SK-N-SH (cell line): ENCODE measurements at regions not wholly inside any gene's neighbourhood (a gene's known extent, or its start where the extent isn't known, plus 50 kb on each side); places are given as distances from the start of the nearest gene placed in this dataset.

ENCODE experiments used
- CTCF ChIA-PET: fragments of 300-600, 350-600 bp; formaldehyde crosslinking; extraction: SDS; loops from one replicate; lab custom pipeline; 2021; lab: Yijun Ruan, JAX
- POLR2A ChIA-PET: fragments of 350-600 bp; sonication (Branson Sonifier 250); formaldehyde crosslinking; extraction: SDS; loops from one replicate; lab custom pipeline; 2020; ENCODE audit warnings: antibody characterized with exemption, inconsistent platforms; lab: Yijun Ruan, JAX
- DNase-seq: peaks from one replicate; pipeline ENCODE4 v3.0.0; 2012
- H2AFZ ChIP-seq: fragments of 200-600 bp; sonication (generic); 2 replicates; pipeline ENCODE4 v1.8.1; 2016; ENCODE audit warnings: antibody characterized with exemption, mild to moderate bottlenecking, low read depth
- H3F3A ChIP-seq: fragments of 200-600 bp; sonication (generic); replicated peaks from 2 replicates; pipeline ENCODE3; 2016; ENCODE audit warnings: antibody characterized with exemption, mild to moderate bottlenecking; ENCODE audit not compliant: insufficient read depth
- H3K27ac ChIP-seq, 2 experiments: fragments of 200-500 bp in 1 of 2; fragments of 200-600 bp in 1 of 2; sonication (Bioruptor generic) in 1 of 2; sonication (generic), shearing (Covaris generic) in 1 of 2; 2 replicates each; pipeline versions ENCODE4 v1.5.1 to v1.6.1; 2014 to 2016; ENCODE audit warnings: low read depth in 2 of 2, inconsistent platforms in 1 of 2, low read length in 1 of 2, mild to moderate bottlenecking in 1 of 2, mixed read lengths in 1 of 2
- H3K27me3 ChIP-seq: fragments of 200-600 bp; sonication (generic), shearing (Covaris generic); 2 replicates; pipeline ENCODE4 v1.6.1; 2016; ENCODE audit warnings: mixed run types; ENCODE audit not compliant: insufficient read depth
- H3K36me3 ChIP-seq, 2 experiments: fragments of 200-500 bp in 1 of 2; fragments of 200-600 bp in 1 of 2; sonication (Bioruptor generic) in 1 of 2; sonication (generic) in 1 of 2; replicated peaks in 1 of 2; 2 replicates each; pipeline versions ENCODE3 to v1.5.1; 2014 to 2016; ENCODE audit warnings: low read length in 1 of 2, mild to moderate bottlenecking in 1 of 2; ENCODE audit not compliant: insufficient read depth in 2 of 2, control insufficient read depth in 1 of 2
- H3K4me1 ChIP-seq, 2 experiments: fragments of 200-500 bp in 1 of 2; fragments of 200-600 bp in 1 of 2; sonication (Bioruptor generic) in 1 of 2; sonication (generic), shearing (Covaris generic) in 1 of 2; 2 replicates each; pipeline versions ENCODE4 v1.5.1 to v1.6.1; 2014 to 2016; ENCODE audit warnings: low read depth in 1 of 2, low read length in 1 of 2, mixed run types in 1 of 2; ENCODE audit not compliant: insufficient read depth in 2 of 2, control insufficient read depth in 1 of 2
- H3K4me2 ChIP-seq: fragments of 200-600 bp; sonication (generic), shearing (Covaris generic); 2 replicates; pipeline ENCODE4 v1.6.1; 2017; ENCODE audit warnings: mixed run types
- H3K4me3 ChIP-seq, 2 experiments: fragments of 200-500 bp in 1 of 2; fragments of 200-600 bp in 1 of 2; sonication (Bioruptor generic) in 1 of 2; sonication (generic), shearing (Covaris generic) in 1 of 2; 2 replicates each; pipeline versions ENCODE4 v1.5.1 to v1.8.1; 2014 to 2016; ENCODE audit warnings: low read depth in 2 of 2, inconsistent platforms in 1 of 2, low read length in 1 of 2, mild to moderate bottlenecking in 1 of 2, mixed read lengths in 1 of 2, moderate library complexity in 1 of 2
- H3K79me2 ChIP-seq: fragments of 200-600 bp; sonication (generic); 2 replicates; pipeline ENCODE4 v1.8.1; 2017; ENCODE audit warnings: mild to moderate bottlenecking; ENCODE audit not compliant: insufficient read depth
- H3K9ac ChIP-seq: fragments of 200-600 bp; sonication (generic); 2 replicates; pipeline ENCODE4 v1.6.1; 2017; ENCODE audit warnings: mixed run types
- H3K9me2 ChIP-seq: fragments of 200-600 bp; sonication (generic); 2 replicates; pipeline ENCODE4 v1.6.1; 2017; ENCODE audit warnings: mixed run types
- H3K9me3 ChIP-seq: fragments of 200-600 bp; sonication (generic); 2 replicates; pipeline ENCODE4 v1.6.1; 2017; ENCODE audit warnings: mixed run types, mild to moderate bottlenecking, moderate library complexity
- H4K20me1 ChIP-seq: fragments of 200-600 bp; sonication (generic); 2 replicates; pipeline ENCODE4 v1.6.1; 2017; ENCODE audit warnings: mild to moderate bottlenecking, mixed run types; ENCODE audit not compliant: insufficient read depth
- EP300 ChIP-seq, 2 experiments: IDR thresholded peaks; 2 replicates each; pipeline versions ENCODE4 v1.4.0 to v1.6.1; 2012; ENCODE audit warnings: borderline replicate concordance in 1 of 2, low read depth in 1 of 2, low read length in 1 of 2
- FOXM1 ChIP-seq: IDR thresholded peaks from 2 replicates; pipeline ENCODE4 v1.4.0; 2012; ENCODE audit warnings: low read depth, mild to moderate bottlenecking
- JUND ChIP-seq: IDR thresholded peaks from 2 replicates; pipeline ENCODE4 v1.4.0; 2012
- NFIC ChIP-seq: IDR thresholded peaks from 2 replicates; pipeline ENCODE4 v1.4.0; 2012; ENCODE audit warnings: borderline replicate concordance
- POLR2AphosphoS5 ChIP-seq: IDR thresholded peaks from 2 replicates; pipeline ENCODE4 v1.6.1; 2012; ENCODE audit warnings: low read depth, low read length
- RCOR1 ChIP-seq: fragments of 150-350 bp; IDR thresholded peaks from 2 replicates; pipeline ENCODE4 v1.6.1; 2017; ENCODE audit warnings: antibody characterized with exemption, low read length
- RXRA ChIP-seq: IDR thresholded peaks from 2 replicates; pipeline ENCODE4 v1.4.0; 2012; ENCODE audit warnings: low read depth, mild to moderate bottlenecking, borderline replicate concordance
- SIN3A ChIP-seq: IDR thresholded peaks from 2 replicates; pipeline ENCODE4 v1.6.1; 2012; ENCODE audit warnings: low read depth, mild to moderate bottlenecking, low read length, moderate library complexity, borderline replicate concordance
- SMC3 ChIP-seq: IDR thresholded peaks from 2 replicates; pipeline ENCODE4 v1.6.1; 2012; ENCODE audit warnings: low read depth, low read length, improper control_type of control experiment
- TCF12 ChIP-seq: IDR thresholded peaks from 2 replicates; pipeline ENCODE4 v1.4.0; 2012
- TEAD4 ChIP-seq: IDR thresholded peaks from 2 replicates; pipeline ENCODE4 v1.4.0; 2012; ENCODE audit warnings: mild to moderate bottlenecking, borderline replicate concordance; ENCODE audit not compliant: insufficient read depth
- WGBS: methylation state at CpG from one replicate; pipeline ENCODE4 v1.1.6; 2017; ENCODE audit warnings: low lambda C conversion rate; 5-methylcytosine and 5-hydroxymethylcytosine counted together
- TF ChIP-seq, protein P1 (sequence below): fragments of 150-350 bp; IDR thresholded peaks from 2 replicates; pipeline ENCODE4 v1.6.1; 2017; ENCODE audit warnings: antibody characterized with exemption, low read length, low read depth, borderline replicate concordance
- TF ChIP-seq, protein P2 (sequence below): IDR thresholded peaks from 2 replicates; pipeline ENCODE4; 2012
- TF ChIP-seq, protein P3 (sequence below): IDR thresholded peaks from 2 replicates; pipeline ENCODE4 v1.4.0; 2012; ENCODE audit warnings: low read depth
- TF ChIP-seq, protein P4 (sequence below): IDR thresholded peaks from 2 replicates; pipeline ENCODE4 v1.4.0; 2012; ENCODE audit warnings: low read depth, borderline replicate concordance
- TF ChIP-seq, protein P5 (sequence below): IDR thresholded peaks from 2 replicates; pipeline ENCODE4 v1.4.0; 2012; ENCODE audit warnings: low read depth, borderline replicate concordance

DNA sequence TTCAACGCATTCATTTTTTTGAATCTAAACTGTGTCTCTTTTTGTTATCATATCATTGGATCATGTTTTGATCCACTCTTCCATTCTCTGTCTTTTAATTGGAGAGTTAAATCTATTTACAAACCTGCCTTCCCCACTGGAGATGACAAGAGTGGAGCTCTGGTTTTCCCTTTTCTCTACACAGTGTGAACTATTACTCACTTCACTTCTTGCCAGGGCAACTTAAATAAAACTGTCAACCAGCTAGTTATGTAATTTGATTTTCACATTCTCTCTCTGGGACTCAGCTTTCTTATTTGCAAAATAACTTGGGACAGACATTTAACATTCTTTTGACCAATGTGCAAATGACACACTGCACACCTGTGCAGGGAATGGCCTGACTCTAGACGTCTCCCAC lies 230.8 kb upstream of the CST7 start:
- Histone ChIP-seq H3K9me3 (no peaks in the 10 kb centered on the region), H3F3A (no peaks in the 10 kb centered on the region), H4K20me1 (no peaks in the 10 kb centered on the region), H3K9ac (no peak overlapping the region), H3K27ac (no peak overlapping the region), H3K9me2 (no peaks in the 10 kb centered on the region), H3K36me3 (no peaks in the 10 kb centered on the region), H3K79me2 (no peaks in the 10 kb centered on the region), H3K4me1 (no peaks in the 10 kb centered on the region; a peak in 1 of 4 replicates), H2AFZ (no peak overlapping the region), H3K4me2 (no peak overlapping the region), H3K4me3 (no peak overlapping the region), H3K27me3 (no peaks in the 10 kb centered on the region; the same call in 1 of the 2 replicates)
- DNase-seq, result no peak
- ChIA-PET POLR2A (no interaction called here), CTCF (no interaction called here)
- 42% methylated on average over 2 of the region's 2 CpGs for WGBS
- TF ChIP-seq, protein P1, sequence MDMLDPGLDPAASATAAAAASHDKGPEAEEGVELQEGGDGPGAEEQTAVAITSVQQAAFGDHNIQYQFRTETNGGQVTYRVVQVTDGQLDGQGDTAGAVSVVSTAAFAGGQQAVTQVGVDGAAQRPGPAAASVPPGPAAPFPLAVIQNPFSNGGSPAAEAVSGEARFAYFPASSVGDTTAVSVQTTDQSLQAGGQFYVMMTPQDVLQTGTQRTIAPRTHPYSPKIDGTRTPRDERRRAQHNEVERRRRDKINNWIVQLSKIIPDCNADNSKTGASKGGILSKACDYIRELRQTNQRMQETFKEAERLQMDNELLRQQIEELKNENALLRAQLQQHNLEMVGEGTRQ, result no peak
- TF ChIP-seq TCF12, result no peak
- TF ChIP-seq, protein P2, sequence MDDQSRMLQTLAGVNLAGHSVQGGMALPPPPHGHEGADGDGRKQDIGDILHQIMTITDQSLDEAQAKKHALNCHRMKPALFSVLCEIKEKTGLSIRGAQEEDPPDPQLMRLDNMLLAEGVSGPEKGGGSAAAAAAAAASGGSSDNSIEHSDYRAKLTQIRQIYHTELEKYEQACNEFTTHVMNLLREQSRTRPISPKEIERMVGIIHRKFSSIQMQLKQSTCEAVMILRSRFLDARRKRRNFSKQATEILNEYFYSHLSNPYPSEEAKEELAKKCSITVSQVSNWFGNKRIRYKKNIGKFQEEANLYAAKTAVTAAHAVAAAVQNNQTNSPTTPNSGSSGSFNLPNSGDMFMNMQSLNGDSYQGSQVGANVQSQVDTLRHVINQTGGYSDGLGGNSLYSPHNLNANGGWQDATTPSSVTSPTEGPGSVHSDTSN, result no peak
- TF ChIP-seq, protein P3, sequence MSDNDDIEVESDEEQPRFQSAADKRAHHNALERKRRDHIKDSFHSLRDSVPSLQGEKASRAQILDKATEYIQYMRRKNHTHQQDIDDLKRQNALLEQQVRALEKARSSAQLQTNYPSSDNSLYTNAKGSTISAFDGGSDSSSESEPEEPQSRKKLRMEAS, result no peak
- no peak for TF ChIP-seq SMC3
- TF ChIP-seq, protein P4, sequence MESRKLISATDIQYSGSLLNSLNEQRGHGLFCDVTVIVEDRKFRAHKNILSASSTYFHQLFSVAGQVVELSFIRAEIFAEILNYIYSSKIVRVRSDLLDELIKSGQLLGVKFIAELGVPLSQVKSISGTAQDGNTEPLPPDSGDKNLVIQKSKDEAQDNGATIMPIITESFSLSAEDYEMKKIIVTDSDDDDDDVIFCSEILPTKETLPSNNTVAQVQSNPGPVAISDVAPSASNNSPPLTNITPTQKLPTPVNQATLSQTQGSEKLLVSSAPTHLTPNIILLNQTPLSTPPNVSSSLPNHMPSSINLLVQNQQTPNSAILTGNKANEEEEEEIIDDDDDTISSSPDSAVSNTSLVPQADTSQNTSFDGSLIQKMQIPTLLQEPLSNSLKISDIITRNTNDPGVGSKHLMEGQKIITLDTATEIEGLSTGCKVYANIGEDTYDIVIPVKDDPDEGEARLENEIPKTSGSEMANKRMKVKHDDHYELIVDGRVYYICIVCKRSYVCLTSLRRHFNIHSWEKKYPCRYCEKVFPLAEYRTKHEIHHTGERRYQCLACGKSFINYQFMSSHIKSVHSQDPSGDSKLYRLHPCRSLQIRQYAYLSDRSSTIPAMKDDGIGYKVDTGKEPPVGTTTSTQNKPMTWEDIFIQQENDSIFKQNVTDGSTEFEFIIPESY, result no peak
- TF ChIP-seq TEAD4, result no peak

DNA sequence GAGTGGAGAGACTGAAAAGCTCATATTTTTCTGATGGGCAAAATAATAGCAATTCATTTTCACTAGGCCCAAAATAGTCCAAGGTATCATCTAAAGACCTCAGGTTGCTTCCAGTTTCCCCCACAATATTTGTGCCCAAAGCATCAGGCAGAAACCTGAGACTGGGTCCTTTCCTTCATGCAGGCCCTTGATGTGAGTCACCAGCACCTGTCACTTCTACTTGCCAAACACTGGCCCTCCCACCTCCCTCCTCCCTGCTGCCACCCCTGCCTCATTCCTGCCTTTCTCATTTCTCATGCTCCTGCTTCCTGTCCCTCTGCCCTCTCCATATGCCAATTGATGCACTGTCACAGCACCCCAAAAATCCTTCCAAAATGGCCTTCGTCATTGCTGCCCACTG lies 230.4 kb upstream of the CST7 start:
- H3K4me3 ChIP-seq, result no peak overlapping the region
- TF ChIP-seq, protein P3, result no peak
- TF ChIP-seq JUND, result no peak
- TF ChIP-seq EP300 (IDR thresholded peaks at IDR 0.05; ENCODE audit: borderline replicate concordance in 1 of 2, low read depth in 1 of 2, low read length in 1 of 2), result no peak
- TF ChIP-seq RCOR1, result no peak
- TF ChIP-seq, protein P5, sequence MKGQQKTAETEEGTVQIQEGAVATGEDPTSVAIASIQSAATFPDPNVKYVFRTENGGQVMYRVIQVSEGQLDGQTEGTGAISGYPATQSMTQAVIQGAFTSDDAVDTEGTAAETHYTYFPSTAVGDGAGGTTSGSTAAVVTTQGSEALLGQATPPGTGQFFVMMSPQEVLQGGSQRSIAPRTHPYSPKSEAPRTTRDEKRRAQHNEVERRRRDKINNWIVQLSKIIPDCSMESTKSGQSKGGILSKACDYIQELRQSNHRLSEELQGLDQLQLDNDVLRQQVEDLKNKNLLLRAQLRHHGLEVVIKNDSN, result no peak
- no peak for TF ChIP-seq POLR2AphosphoS5
- TF ChIP-seq RXRA, result no peak
- TF ChIP-seq TEAD4, result no peak
- no peak for TF ChIP-seq TCF12
- no peak for TF ChIP-seq SIN3A
- TF ChIP-seq NFIC, result no peak
- no peak for TF ChIP-seq FOXM1
- H3K27me3 ChIP-seq, result no peaks in the 10 kb centered on the region; the same call in 1 of the 2 replicates
- H3F3A ChIP-seq, result no peaks in the 10 kb centered on the region
- H4K20me1 ChIP-seq, result no peaks in the 10 kb centered on the region
- H2AFZ ChIP-seq, result no peak overlapping the region
- no peaks in the 10 kb centered on the region for H3K36me3 ChIP-seq
- DNase-seq, result no peak
- no peaks in the 10 kb centered on the region for H3K9me3 ChIP-seq
- H3K9ac ChIP-seq, result no peak overlapping the region
- H3K27ac ChIP-seq, result no peak overlapping the region
- ChIA-PET POLR2A (no interaction called here), CTCF (no interaction called here)
- H3K4me2 ChIP-seq, result no peak overlapping the region
- 19% methylated on average over 1 of the region's 1 CpG for WGBS
- no peaks in the 10 kb centered on the region for H3K9me2 ChIP-seq
- H3K79me2 ChIP-seq, result no peaks in the 10 kb centered on the region
- no peaks in the 10 kb centered on the region; a peak in 1 of 4 replicates for H3K4me1 ChIP-seq
